ENCODE measurements at regions not wholly inside any gene's neighbourhood (a gene's known extent, or its start where the extent isn't known, plus 50 kb on each side); places are given as distances from the start of the nearest gene placed in this dataset.

- TF ChIP-seq CTCF (IDR thresholded peaks at IDR 0.05), result no peak
- no peak for TF ChIP-seq EP300 (IDR thresholded peaks at IDR 0.05)
- no peak for TF ChIP-seq POLR2AphosphoS5 (IDR thresholded peaks at IDR 0.05)
- TF ChIP-seq POLR2A (IDR thresholded peaks at IDR 0.05), result no peak
These were observed 90.9 kb upstream of the CARMIL1 start for GRCh38 chr6:25188232-25188631.
